NCI-H82 (cell line): ENCODE measurements at regions not wholly inside any gene's neighbourhood (a gene's known extent, or its start where the extent isn't known, plus 50 kb on each side); places are given as distances from the start of the nearest gene placed in this dataset.
"Not testable (repeated sequence)": the region's sequence is repeated elsewhere in the genome, so short reads cannot be mapped to it uniquely, and the experiment has no call there.

Experiments used
- DNase-seq: peaks from one replicate; lab custom pipeline; 2025; lab: John Stamatoyannopoulos, UW

DNA sequence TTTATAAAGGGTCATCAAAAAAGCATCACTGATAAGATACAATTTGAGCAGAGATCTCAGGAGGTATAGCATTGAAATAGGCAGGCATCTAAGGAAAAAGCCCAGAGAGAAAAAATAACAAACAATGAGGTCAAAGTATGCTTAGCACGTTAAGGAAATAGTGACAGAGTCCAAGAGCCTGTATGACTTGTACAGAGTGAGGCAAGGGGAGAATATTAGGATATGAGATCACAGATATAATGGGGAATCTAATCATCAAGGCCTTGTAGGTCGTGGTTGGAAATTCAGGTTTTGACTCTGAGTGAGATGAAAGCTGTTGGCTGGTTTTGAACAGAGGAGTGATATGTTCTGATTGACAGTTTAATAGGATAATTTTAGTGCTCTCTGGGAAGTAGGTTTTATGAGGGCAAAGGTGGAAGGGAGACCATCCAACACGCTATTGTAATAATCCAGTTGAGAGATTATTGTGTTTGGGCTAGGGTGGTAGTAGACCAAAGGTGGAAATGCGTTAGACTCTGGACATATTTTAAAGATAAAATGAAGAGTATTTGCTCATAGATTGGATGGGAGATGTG, 644.6 kb upstream of the TMPRSS15 start:
- DNase-seq: no peak

- peak; percentile 61 for DNase-seq
Measured at GRCh38 chr21:19049567-19049966, 646.0 kb upstream of the TMPRSS15 start.

DNA sequence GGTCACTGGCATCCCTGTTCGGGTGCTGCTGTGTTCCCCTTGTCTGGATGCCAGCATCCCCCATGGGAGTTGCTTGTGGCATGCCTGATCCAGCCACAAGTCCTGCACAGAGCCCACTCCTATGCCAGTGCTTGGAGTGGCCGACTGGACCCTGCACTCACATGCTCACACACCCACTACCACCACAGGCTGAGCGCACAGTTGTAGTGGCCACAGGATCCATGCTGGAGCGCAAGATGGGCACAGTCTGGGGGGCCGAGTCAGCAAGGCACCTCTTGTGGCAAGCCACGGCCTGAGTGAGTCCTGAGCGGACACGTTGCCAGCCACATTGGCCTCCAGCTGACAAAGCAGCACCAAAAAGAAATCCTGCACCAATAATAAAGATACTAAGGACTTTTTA, 661.6 kb upstream of the TMPRSS15 start:
- no peak for DNase-seq

GRCh38 chr21:19076031-19076430, 672.4 kb upstream of the TMPRSS15 start:
- DNase-seq: no peak

- no peak for DNase-seq
Measured at GRCh38 chr21:19109694-19110093, 706.1 kb upstream of the TMPRSS15 start.

DNA sequence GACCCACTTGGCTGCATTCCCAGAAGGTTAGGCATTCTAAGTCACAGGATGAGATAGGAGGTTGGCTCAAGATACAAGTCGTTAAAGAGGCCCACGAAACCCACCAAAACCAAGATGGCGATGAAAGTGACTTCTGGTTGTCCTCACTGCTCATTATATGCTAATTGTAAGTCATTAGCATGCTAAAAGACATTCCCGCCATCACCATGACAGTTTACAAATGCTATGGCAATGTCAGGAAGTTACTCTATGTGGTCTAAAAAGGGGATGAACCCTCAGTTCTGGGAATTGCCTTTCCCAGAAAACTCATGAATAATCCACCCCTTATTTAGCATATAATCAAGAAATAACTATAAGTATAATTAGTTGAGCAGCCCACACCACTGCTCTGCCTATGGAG, 715.7 kb upstream of the TMPRSS15 start:
- DNase-seq: not testable (repeated sequence)

- no peak for DNase-seq
Measured at GRCh38 chr21:19120591-19120990, 717.0 kb upstream of the TMPRSS15 start.

DNA sequence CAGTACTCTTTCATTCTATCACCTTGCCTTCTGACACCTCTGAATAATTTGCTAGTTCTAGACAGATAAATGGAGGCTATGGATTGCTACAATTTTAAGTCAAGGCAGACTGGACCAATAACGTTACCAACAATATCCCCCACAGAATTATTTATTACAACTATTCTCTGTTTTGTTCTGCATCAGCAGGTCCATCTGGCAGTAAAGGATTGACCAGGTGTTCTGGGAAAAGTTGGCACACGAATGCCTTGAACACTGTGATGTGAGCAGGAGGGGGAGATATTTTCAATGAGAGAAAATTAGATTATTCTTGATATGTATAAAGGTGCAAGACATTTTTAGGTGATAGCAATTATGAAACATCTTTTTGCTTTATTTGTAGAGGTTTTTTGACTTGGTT, 718.8 kb upstream of the TMPRSS15 start:
- DNase-seq: peak; percentile 63

- DNase-seq: peak; percentile 20
Measured at GRCh38 chr21:19123053-19123452, 719.5 kb upstream of the TMPRSS15 start.

DNA sequence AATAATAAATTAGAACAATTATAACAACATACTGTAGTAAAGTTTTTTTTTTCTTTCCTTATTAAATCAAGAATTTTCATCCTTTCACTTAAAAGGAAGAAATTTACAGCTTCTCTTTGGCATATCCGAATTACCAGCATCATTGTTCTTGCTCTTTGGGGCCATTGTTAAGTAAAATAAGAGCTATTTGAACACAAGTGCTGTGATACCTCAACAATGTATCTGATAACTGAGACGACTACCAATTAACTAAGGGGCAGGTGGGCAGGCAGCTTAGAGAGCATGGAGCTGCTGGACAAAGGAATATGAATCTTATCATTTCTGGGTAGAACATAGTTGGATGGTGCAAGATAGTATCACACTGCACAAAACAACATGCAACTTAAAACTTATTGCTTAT, 719.9 kb upstream of the TMPRSS15 start:
- DNase-seq: peak; percentile 8

DNA sequence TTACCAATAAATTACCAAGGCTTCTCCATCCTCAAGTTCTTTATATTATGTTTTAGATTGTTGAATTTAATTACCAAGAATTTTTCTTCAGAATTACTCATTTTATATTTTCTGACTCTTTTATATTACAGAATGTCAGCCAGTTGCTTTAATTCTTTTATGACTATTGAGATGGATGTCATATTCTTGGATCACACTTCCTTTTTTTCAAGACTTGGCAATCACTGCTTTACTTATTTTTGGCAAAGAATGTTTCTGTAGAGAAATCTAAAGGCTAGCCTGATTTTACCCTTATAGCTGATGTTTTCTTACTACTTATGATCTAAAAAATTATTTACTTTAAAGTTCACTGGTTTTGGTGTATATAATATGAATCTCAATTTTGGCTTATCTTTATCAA, 721.1 kb upstream of the TMPRSS15 start:
- no peak for DNase-seq

DNA sequence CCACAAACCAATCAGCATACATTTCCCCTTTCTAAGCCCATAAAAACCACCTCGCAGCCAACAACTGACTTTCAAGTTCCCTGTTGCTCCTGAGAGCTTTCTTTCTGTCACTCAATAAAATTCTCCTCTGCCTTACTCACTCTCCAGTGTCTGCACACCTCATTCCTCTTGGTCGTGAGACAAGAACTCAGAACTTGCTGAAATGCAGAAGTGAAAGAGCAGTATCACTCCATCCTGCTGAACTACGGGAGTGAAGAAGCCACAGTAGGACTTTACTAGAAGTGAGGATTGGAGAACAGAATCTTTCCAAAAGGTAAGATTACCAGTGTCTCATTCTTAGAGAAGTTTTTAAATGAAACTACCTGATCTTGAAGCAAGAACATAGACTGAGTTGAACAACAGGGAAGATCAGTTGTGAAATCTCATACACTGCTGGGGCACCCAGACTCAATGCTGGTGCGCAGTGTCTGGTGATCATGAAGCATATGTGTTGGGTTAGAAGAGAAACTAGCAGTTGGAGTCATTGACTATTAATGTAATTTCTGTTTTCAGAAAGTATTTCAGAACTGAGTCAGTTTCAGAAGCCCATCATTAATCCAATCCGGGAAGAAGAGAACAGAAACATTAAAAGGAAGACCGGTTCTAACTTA, 726.9 kb upstream of the TMPRSS15 start:
- no peak for DNase-seq

- DNase-seq: no peak
Measured at GRCh38 chr21:19141511-19141910, 737.9 kb upstream of the TMPRSS15 start.

DNA sequence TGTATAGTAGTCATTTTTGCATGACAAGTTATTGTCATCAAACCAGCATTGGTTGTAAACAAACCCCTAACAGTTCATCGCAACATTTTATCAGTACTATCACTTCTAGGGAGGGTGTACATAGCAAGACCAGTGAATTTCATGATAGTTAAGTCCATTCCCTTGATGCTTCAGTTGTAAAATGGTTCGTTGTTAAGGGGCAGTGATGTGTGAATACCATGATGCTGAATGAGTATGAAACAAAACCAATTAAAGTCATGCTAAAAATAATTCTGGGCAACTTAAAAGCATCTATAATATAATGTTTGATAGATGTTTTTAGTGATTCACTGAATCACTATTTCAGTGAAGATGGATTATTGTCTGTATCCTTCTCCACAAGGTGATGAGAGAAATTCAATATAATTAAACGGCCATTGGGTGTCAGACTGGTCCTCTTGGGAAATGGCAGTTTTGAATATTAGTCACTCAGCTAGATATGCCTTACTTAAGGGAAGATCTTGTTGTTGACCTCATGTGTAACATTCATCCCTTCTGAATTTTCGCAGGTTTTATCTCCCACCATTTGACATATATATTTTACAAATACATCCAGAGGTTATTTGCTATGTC, 742.2 kb upstream of the TMPRSS15 start:
- DNase-seq: no peak

DNA sequence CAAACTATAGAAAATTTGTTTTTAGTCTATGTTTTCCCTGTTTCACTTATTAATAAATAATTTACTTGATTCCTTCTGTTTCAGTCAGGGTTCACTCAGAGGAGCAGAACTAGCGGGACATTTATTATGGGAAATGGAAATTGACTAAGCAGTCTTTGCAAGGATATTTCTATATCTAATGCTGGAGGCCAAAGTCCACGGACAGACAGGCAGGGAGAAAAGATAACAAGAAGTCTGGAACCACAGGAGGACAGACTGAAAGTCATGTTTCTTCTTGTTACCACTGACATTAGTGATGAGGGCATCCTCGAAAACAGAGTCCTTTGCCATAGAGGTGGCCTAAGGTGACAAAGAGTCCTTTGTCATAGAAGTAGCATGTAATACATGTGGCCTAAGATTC, 744.5 kb upstream of the TMPRSS15 start:
- no peak for DNase-seq

DNA sequence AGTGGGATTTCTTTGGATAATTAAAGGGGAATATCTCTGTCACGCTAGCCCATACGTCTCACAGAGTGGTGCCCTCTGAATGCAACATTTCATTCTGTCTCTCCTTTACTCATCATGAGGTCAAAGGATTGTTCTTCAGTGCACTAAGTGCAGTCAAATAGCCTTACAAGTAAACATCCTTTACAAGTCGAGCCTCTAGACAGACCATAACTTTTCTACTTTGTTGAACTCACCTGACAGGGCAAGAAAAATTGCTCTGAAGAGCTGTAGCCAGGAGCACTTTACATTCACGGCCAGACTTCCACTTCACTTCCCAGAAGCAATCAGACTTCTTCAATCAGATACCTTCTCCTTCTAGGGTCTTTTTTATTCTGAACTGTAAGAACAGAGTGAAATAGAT, 768.0 kb upstream of the TMPRSS15 start:
- no peak for DNase-seq

DNA sequence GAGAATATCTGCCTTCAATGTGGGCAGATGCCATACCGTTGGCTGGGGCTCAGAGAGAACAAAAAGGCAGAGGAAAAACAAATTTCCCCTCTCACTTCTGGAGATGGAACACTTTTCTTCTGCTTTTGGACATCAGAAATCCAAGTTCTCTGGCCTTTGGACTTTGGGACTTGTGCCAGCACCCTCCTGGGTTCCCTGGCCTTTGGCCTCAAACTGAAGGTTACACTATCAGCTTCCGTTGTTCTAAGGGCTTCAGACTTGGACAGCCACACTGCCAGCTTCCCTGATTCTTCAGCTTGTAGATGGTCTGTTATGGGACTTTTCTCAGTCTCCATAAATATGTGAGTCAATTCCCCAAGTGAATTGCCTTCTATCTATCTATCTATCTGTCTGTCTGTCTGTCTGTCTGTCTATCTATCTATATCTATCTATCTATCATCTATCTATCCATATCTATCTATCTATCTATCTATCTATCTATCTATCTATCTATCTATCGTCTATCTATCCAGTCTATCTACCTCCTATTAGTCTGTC, 778.1 kb upstream of the TMPRSS15 start:
- DNase-seq: peak; percentile 26

DNA sequence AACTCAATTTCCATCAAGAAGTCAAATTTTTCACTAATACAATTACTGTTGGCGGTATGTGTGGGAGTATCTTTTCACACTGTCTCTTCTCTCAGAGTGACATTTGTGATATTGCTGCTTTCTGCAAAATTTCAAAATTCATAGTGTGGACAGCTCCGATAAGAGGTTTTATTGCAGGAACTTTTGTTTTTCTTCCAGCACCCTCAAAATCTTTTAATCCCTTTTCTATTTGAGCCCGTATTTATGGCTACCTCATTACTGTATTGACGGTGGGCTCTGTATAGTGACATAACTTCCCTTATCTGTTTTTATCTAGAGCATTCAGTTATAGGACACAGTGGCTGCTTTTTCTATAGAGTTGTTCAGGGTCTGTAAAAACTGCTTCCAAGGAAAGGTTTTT, 794.4 kb upstream of the TMPRSS15 start:
- no peak for DNase-seq

- DNase-seq: no peak
Measured at GRCh38 chr21:19198801-19199200, 795.2 kb upstream of the TMPRSS15 start.

DNA sequence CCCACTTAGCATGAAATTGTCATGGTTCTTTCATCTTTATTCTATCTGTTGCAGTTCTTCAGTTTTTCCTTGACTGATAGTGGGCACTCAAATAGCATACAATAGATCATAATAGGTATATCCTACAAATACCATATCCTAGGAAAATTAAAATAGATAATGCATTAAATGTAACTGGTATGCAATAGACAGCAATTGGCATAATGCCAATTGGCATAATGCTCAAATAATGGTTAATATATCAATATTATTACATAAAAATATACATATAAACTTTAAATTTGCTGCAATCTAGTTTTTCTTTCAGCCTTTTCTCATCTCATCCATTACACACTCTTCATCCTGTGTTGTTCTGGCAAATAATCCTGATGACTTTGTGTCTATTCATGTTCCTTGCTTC, 814.6 kb upstream of the TMPRSS15 start:
- DNase-seq: no peak

- DNase-seq: no peak
Measured at GRCh38 chr21:19224090-19224489, 820.5 kb upstream of the TMPRSS15 start.

DNA sequence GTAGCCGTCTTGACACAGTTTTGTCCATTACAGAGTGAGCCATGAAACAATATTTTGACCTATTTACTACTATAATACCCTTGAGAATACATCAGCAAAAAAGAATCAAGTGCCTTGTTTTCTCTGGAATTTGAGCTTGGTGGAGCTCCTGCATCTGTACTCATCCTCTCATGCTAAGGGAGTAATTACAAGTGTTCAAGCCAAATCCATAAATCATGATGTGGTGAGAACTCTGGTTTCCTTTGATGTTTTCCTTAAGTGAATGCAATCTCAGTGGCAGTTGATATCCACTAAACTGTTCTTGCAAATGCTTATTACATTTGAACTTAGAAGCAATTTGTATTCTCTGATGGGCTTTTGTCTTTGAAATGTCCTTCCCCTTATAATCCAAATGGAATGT, 824.6 kb upstream of the TMPRSS15 start:
- DNase-seq: peak; percentile 7

GRCh38 chr21:19233841-19234240, 830.3 kb upstream of the TMPRSS15 start:
- DNase-seq: not testable (repeated sequence)

DNA sequence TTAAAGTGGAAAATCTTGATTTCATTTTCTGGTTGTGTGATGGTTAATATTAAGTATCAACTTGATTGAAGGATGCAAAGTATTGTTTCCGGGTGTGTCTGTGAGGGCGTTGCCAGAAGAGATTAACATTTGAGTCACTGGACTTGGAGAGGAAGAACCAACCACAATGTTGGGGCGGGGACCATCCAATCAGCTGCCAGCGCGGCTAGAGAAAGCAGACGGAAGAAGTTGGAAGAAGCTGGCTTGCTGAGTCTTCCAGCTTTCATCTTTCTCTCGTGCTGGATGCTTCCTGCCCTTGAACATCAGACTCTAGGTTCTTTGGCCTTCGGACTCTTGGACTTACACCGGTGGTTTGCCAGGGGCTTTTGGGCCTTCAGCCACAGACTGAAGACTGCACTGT, 832.6 kb upstream of the TMPRSS15 start:
- no peak for DNase-seq
